Activated CD4-positive, alpha-beta T cell treated with anti-CD3 and anti-CD28 coated beads, Interleukin-2, amount 50 U/mL, for 48 hours (primary cell): ENCODE measurements at regions not wholly inside any gene's neighbourhood (a gene's known extent, or its start where the extent isn't known, plus 50 kb on each side); places are given as distances from the start of the nearest gene placed in this dataset.

Experiments used
- DNase-seq, 2 experiments: peaks; one replicate each; pipeline ENCODE4 v3.0.0-alpha.2; 2020

DNA sequence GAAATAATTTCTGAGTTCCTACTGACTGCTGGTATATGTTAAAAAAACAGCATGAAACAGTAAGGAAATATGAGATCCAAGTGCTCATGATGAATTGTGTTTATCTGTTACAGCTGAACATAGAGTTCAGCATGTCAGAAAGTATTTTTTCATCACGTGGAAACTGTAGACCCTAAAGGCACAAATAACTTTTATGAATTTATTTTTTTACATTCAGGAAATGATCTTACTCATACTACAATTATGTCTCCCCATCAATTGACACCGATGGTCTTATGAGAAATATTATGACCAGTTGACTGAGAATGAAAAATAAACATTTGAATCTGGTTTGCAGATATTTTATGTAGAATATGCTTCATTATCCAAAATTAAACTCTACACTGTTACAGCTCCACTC, 283.1 kb upstream of the SPANXN4 start:
- DNase-seq = no peak

DNA sequence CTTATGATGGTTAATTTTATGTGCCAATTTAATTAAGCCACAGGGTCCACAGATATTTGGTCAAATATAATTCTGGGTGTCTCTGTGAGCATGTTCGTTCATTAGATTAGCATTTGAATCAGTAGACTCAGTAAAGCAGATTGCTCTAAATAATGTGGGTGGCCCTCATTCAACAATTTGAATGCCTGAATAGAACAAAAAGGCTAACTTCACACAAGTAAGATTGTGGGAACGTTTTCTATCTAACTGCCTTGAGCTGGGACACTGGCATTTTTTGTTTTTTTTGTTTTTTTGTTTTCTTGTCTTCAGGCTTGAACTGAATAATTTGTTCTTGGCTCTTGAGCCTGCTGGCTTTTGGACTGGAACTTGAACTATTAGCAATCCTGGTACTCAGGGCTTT, 292.4 kb upstream of the SPANXN4 start:
- DNase-seq = no peak

DNA sequence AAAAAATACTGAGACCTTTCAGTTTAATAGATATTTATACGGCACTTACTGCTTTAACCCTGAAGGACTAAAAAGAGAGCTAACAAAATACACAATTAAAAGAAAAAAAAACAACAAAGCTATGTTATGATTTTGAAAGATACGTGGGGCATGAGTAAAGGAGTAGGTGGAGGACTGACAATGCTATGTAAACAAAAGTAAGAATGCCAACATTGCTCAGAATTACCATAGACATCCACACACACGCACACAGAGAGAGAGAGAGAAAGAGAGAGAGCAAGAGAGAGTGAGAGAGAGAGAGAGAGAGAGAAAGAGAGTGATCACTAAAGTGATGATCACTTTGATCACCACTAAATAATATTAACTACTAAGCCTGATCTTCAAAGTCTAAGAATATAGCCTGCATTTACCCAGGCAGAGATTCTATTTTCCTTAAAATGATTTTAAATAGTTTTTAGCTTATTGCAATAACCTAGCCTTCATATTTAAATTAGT, 313.9 kb upstream of the SPANXN4 start:
- no peak for DNase-seq

DNA sequence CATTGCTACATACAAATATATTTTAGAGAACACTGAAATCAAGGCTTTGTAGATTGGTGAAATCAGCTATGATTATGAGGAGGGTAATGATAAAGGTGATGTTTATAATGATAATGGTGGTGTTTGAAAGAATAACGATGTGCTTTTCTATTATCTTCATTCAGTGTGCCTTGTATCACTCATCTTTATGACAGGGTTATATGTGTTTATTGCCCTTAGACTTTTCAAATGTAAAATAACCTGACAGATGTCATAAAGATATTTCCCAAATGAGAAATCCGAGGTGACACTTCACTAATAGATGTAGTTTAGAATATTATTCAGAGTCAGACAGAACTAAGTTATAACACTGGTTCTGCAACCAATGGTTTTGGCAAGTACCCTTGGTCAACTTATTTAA, 323.0 kb upstream of the SPANXN4 start:
- DNase-seq = no peak

DNA sequence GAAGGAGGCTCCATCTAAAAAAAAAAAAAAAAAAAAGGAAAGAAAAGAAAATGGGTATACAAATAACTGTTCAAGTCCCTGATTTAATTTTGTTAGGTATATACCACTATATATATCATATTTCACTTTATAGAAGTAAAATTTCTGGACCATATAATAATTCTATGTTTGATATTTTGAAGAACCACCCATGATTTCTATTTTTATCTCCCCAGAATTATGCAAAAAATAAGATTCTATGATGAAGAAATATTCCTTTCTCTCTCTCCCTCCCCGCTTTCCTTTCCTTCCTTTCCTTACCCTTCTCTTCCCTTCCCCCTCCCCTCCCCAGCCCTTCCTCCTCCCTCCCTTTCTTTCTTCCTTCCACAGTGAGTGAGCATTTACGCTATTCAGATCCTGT, 337.5 kb upstream of the SPANXN4 start:
- DNase-seq = no peak

DNA sequence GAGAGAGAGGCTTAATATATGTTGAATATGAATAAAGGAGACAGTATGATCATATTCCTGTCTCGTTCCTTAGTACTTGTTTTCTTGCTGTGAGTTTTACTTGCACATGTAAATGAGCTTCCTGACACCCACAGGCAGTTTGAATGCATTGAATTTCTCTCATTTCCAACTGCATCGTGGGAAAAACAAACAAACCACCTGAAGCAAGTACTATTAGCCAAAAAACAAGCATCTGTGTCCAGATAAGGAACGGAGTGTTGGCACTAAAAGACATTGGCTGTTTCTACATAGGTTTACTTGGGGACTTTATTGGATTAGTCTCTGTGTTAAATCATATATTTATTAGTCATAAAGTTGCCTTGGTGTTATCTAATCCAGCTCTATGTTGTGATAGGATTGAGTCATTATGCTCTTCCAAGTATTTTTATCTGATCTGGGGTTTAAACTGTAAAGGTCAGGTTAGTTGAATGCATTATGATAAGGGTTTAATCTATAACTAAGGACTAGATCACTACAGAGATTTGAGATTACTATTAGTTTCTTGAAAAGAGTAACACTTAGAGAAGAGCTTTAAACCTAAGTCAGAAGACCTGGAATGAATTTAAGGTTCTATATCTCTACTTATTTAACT, 339.0 kb upstream of the SPANXN4 start:
- DNase-seq = no peak

DNA sequence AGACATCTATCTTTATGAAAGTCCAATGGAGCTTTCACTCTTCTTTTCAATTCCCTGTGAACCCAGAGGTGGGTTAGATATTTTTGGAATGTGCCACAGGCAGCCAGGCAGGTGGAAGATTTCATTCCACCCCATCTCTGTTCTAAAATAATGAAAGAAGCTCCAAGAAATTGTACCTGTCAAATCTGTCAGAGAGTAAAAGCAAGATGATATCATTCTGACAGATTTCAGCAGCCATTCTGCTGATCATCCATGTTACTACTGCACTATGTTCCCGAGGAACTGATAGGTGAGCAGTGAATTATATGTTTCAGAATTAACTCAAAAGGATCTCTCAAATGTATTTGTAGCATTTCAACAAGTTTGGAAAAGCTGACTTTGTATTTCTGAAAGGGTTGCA, 339.5 kb upstream of the SPANXN4 start:
- no peak for DNase-seq

DNA sequence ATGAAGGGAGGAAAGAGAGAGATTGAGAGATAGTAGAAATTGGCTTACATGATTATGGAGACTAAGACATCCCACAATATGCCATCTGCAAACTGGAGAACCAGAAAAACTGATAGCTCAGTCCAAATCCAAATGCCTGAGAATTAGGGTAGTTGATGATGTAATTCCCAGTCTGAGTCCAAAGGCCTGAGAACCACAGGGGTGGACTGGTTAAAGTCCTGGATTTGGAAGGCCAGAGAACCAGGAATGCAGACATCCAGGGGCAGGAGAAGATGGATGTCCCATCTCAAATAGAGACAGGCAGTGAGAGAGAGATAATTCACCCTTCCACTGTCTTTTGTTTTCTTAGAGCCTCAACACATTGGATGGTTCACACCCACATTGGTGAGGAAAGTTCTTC, 345.7 kb upstream of the SPANXN4 start:
- no peak for DNase-seq

DNA sequence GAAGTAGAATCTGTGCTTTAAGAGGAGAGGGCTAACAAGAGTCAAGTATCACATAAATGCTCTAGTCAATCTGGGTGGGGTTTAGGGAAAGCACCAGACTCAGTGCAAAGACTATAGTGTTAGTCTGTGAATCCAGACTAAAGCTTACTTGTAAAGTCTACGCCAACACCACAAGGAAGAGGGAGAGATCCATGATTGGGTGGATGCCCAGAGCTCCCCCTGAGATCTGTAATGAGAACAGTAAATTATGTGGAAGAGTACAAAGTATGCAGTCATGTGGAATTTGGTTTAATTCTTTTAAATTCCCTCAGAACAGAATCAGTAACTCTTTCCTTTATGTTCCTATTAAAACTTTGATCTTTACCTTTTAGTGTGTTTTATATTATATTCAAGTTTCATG, 354.7 kb upstream of the SPANXN4 start:
- no peak for DNase-seq

DNA sequence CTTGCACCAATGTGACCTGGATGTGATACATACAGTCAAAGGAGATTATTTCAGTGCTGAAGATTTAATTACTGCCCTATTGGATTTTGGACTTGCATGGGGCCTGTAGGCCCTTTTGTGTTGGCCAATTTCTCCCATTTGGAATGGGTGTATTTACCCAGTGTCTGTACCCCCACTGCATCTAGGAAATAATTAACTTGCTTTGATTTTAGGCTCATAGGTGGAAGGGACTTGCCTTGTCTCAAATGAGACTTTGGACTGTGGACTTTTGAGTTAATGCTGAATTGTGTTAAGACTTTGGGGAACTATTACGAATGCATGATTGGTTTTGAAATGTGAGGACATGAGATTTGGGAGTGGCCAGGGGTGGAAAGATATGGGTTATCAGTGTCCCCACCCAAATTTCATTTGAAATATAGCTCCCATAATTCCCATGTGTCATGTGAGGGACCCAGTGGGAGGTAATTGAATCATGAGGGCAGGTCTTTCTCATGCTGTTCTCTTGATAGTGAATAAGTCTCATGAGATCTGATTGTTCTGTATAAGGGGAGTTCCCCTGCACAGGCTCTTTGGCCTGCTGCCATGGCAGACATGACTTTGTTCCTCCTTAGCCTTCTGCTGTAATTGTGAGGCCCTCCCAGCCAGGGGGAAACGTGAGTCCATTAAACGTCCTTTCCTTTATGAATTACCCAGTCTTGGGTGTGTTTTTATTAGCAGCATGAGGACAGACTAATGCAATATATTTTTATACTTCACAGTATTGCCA, 362.2 kb upstream of the SPANXN4 start:
- DNase-seq = no peak

DNA sequence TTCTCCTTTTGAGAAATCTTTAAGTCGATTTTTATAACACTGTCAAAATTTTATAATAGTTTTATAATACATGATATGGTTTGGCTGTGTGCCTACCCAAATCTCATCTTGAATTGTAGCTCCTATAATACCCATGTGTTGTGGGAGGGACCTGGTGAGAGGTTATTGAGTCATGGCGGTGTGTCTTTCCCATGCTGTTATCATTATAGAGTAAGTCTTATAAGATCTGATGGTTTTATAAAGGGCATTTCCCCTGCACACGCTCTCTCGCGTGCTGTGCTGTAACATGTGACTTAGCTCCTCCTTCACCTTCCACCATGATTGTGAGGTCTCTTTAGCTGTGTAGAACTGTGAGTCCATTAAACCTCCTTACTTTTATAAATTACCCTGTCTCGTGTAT, 364.0 kb upstream of the SPANXN4 start:
- DNase-seq = no peak

DNA sequence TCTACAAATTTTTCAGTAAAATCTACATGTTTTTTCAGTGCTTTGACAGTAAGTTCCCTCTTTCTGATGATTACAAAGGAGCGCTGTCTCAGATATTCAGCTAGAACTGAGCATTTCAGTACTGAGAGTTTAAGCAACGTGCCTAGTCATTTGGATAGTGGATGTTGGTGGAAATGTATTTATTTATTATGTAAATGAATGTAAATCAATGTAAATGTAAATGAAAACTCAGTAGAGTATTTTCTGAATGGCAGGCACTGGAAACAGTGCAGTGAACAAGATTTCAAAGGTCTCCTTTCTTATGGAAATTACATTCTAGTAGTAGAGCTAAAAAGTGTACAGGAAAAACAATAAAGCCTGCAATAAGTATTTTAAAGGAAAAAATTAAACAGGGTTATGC, 370.2 kb upstream of the SPANXN4 start:
- DNase-seq = no peak

DNA sequence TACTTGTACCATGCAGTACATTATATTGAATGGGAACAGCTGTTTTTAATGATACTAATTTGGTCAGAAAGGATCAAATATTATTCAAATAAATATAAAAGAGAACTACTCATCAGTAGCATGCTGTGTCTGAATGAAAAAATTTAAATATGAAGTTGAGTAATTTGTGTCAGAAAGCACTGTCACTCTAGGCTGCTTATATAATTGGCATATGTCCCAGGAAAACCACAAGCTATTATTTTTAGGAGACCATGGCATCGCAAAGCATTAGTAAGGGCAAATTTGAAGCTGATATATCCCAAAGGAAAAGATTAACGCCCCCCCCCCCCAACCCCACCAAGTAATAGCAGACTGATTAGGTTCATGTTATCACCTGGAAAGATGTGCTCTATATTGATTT, 388.5 kb upstream of the SPANXN4 start:
- DNase-seq = no peak

DNA sequence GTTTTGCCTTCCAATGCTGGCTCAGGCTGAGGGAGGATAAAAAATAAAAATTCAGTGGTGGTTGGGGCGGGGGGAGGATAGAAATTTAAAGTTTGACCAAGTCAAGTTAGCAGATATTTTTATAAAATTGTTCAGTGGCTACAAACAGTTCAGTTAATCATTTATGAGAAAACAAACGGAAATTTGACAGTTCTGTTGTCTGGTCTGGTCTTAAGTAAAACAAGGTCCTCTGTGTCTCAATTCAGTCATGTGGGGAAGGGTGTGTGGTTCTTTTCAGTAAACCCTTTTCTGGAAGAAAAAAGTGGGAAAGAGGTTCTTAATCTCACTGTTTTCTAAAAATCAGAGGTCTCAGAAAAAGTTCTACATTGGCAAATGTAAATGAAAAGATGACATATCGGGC, 409.1 kb upstream of the SPANXN4 start:
- DNase-seq = no peak

DNA sequence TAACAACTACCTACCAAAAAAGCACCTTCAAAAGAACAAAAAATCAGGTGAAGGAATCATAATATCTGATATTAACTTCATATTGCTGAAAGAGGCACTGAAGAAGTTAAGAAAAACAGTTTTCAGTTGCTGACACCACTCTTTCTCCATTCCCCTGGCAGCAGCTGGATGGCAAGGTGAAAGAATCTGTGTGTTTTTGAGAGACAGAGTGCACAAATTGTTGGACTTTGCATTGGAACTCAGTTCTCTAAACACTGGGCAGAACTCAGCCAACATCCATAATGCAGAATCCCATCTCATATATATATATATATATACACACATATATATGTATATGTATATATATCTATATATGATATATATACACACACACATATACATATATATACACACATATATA, 408.3 kb upstream of the MAGEC2 start:
- DNase-seq = no peak

DNA sequence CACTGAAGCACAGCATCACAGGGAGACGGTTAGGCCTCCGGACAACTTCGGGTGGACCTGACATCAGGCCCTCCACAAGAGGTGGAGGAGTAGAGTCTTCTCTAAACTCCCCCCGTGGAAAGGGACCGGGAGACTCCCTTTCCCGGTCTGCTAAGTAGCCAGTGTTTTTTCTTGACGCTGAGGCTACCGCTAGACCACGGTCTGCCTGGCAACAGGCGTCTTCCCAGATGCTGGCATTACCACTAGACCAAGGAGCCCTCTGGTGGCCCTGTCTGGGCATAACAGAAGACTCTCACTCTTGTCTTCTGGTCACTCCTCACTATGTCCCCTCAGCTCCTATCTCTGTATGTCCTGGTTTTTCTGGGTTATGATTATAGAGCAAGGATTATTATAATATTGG, 401.5 kb upstream of the MAGEC2 start:
- DNase-seq = peak in 1 of 2 experiments; percentile 2

DNA sequence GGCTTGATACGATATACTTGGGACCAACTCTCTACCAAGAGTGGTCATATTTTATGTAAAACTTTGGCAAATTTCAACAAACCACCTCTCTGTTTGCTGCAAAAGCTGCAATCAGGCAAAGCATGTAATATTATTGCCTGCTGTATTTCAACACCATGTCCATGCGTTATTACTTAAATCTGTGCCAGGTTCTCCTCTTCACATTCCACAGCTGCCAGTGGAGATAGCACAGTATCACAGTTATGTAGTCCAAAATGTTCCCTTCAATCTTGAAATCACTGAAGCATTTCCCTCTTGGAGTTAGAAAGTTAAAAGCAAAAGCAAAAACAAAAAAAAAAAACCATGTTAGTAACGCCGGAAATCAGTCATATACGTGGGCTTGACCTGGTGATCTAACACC, 396.7 kb upstream of the MAGEC2 start:
- DNase-seq = no peak

DNA sequence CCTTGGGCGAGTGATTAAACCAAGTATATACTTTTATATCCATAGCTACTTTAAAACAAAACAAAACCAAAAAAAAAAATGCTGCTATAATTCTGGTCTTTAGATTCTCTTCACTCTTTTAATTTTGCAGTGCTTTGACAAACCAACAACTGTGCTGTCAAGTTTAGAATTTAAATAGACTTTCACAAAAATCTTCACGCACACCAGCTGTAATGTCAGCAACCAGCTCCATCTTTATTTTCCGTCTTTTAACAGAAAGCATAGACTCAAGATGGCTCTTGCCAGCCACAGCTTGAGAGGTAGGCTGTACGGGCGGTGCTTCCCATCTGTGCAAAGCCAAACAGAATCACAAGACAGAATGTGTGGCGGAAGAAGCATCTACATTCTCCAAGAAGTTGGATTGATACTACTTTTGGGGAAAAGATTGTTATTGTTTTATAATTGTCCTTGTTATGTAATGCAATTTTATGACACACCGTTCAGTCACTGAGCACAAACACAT, 388.3 kb upstream of the MAGEC2 start:
- DNase-seq = no peak

DNA sequence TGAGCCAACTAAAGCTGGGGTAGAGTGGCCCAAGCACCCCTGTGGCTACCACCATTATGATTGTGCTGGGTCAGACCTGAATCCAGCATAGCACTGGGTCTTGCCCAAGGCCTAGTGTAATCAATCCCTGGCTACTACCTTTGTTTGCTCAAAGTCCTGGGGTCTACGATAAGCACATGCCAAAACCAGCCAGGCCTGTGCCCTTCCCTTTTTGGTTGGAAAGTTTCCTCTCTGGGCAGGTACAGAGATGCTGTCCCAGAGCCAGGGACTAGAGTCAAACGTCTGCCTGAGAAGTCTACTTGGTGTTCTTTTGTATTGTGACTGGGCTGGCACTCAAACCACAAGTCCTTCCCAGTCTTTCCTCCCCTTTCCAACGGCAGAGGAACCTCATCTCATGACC, 371.5 kb upstream of the MAGEC2 start:
- DNase-seq = no peak

DNA sequence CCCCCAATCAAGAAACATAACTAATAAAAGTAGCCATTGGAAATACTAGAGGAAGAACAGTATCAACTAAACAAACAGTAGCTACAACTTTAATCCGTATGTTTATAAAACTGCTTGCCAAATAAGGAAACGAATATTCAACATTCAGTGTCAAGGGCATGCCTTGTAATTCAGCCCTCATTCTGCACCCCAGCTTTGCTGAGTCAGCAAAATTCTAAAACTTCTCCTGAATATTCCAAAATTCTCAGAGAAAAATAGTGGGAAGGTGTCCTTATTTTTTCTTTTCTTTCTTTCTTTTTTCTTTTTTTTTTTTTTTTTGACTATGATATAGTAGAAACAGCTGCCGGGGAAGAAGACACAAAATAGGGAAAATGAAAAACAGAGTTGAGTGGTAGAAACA, 344.8 kb upstream of the MAGEC2 start:
- DNase-seq = no peak

DNA sequence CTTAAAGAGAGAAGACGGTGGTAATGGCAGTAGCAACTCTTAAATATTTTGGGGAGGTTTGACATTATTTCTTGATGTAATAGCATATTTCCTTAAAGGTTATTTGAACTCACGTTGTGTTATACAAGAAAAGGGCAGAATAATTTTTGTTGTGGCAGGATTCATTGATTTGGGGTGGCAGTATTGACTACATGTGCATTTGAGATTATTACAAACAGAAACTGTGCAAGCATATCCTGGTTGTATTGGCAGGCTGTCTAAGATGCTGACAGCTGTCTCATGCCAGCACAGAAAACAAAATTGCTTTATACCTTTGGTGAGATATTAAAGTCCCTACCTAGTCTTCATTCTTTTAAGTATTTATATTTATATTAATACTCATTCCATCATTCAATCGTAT, 300.7 kb upstream of the MAGEC2 start:
- no peak for DNase-seq

DNA sequence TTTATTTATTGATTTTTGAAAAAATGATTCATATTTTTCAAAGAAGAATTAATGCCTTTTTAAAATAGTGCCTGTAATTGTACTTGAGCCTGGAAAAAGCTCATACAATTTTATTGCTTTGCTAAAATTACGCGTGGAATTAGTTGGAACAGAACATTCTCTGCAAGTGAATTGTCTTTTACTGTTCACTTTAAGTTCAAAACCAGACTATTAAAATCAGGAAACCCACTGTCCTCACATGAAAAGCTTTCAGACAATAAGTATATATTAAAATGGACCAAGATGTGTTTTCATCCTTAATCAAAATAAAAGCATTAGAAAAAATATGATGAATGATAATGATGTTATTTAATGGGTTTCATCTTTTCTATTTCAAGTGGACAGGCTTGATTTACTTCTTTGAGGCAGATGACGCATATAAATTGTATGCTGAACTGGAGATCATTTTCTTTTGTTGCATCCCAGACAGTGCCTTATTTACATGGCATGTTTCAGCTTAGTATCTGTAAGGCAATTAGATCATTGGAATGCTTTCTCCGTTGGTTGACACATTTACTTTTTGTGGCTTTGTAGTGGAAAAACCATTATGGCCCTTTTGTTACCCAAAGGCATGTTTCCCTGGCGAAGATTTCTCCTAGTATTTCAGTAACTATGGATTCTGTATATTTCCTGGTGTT, 299.0 kb upstream of the MAGEC2 start:
- no peak for DNase-seq

DNA sequence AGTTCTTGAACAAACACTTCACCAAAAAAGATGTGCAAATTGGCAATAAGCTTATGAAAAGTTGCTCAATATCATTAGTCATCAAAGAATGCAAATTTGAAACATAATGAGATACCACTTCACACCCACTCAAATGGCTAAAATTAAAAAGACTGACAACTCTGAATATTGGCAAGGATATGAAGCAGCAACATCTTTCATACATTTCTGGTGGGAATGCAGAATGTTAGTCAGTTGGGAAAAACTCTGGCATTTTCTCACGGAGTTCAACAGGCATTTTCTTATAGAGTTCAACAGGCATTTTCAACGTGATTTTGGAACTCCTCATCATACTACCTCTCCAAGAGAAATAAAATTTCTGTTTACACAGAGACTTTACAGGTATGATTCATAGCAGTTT, 297.4 kb upstream of the MAGEC2 start:
- no peak for DNase-seq

DNA sequence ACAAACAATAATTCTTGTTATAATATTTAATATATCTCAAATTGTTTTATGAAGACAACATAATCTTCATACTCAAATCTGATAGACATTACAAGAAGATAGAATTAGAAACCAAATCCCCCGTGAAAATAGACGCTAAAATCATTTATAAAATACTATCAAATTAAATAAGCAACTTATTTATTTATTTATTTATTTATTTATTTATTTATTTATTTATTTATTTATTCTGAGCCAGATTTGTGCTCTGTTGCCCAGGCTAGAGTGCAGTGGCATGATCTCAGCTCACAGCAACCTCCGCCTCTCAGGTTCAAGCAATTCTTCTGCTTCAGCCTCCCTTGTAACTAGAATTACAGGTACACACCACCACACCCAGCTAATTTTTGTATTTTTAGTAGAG, 294.9 kb upstream of the MAGEC2 start:
- DNase-seq = no peak
